B cell (primary cell): ENCODE measurements at regions not wholly inside any gene's neighbourhood (a gene's known extent, or its start where the extent isn't known, plus 50 kb on each side); places are given as distances from the start of the nearest gene placed in this dataset.

ENCODE experiments used
- ATAC-seq: fragments of 200-7000 bp; cut with Tn5 transposase; one replicate; pipeline ENCODE4 v1.10.0; 2021; ENCODE audit warnings: low read depth, mild to moderate bottlenecking, moderate number of reproducible peaks, moderate library complexity
- CTCF ChIA-PET: fragments of 350-600 bp; sonication (Branson Sonifier 250); formaldehyde crosslinking; loops from one replicate; lab custom pipeline; 2021; ENCODE audit warnings: antibody characterized with exemption, inconsistent platforms; lab: Charles Lee
- POLR2A ChIA-PET: fragments of 350-600 bp; sonication (Branson Sonifier 250); formaldehyde crosslinking; loops from one replicate; lab custom pipeline; 2021; ENCODE audit warnings: antibody characterized with exemption; lab: Charles Lee
- DNase-seq: peaks from one replicate; pipeline ENCODE4 v3.0.0; 2013
- H2AFZ ChIP-seq: 2 replicates; pipeline ENCODE4 v1.6.1; 2012; ENCODE audit warnings: mild to moderate bottlenecking, low read depth, low read length; ENCODE audit not compliant: insufficient read depth, poor library complexity, severe bottlenecking
- H3K27ac ChIP-seq, 2 donors: 1 replicate in 1 of 2; 2 replicates in 1 of 2; pipeline ENCODE4 v1.5.1; 2012 to 2013; ENCODE audit warnings: low read length in 2 of 2, mild to moderate bottlenecking in 2 of 2, moderate library complexity in 1 of 2
- H3K27me3 ChIP-seq, 4 experiments: fragments of 200-600 bp in 1 of 4; sonication (generic) in 1 of 4; replicated peaks in 1 of 4; 1 replicate in 2 of 4; 2 replicates in 2 of 4; pipeline versions ENCODE4 v1.6.1 to v1.7.0; 2013 to 2016; ENCODE audit warnings: low read length in 3 of 4, mild to moderate bottlenecking in 2 of 4, mixed read lengths in 1 of 4, moderate library complexity in 1 of 4; ENCODE audit not compliant: insufficient read depth in 4 of 4, control insufficient read depth in 3 of 4; ENCODE audit errors: control extremely low read depth in 1 of 4
- H3K36me3 ChIP-seq, 2 experiments: replicated peaks in 1 of 2; 1 replicate in 1 of 2; 2 replicates in 1 of 2; pipeline versions ENCODE4 v1.6.1 to v1.7.1; 2013; ENCODE audit warnings: low read length in 1 of 2; ENCODE audit not compliant: insufficient read depth in 2 of 2, control insufficient read depth in 1 of 2; ENCODE audit errors: control extremely low read depth in 1 of 2, extremely low read depth in 1 of 2
- H3K4me1 ChIP-seq, 2 donors: fragments of 200-600 bp in 1 of 2; sonication (generic) in 1 of 2; 1 replicate in 1 of 2; 2 replicates in 1 of 2; pipeline versions ENCODE4 v1.5.1 to v1.6.1; 2013 to 2017; ENCODE audit warnings: low read length in 2 of 2; ENCODE audit not compliant: control insufficient read depth in 2 of 2, insufficient read depth in 2 of 2
- H3K4me2 ChIP-seq: replicated peaks from 2 replicates; pipeline ENCODE3; 2012; ENCODE audit warnings: mild to moderate bottlenecking, low read depth, low read length; ENCODE audit not compliant: poor library complexity, severe bottlenecking
- H3K4me3 ChIP-seq, 5 experiments: fragments of 200-600 bp in 1 of 5; sonication (generic) in 1 of 5; 1 replicate in 3 of 5; 2 replicates in 2 of 5; pipeline versions ENCODE4 v1.5.1 to v1.7.0; 2011 to 2016; ENCODE audit warnings: low read length in 4 of 5, mild to moderate bottlenecking in 4 of 5, low read depth in 2 of 5, control low read depth in 1 of 5, moderate library complexity in 1 of 5; ENCODE audit not compliant: insufficient read depth in 1 of 5; ENCODE audit errors: control extremely low read depth in 1 of 5, extremely low read depth in 1 of 5
- H3K79me2 ChIP-seq: fragments of 200-600 bp; sonication (generic); one replicate; pipeline ENCODE4 v1.6.0; 2016; ENCODE audit warnings: low read length; ENCODE audit not compliant: control insufficient read depth, insufficient read depth
- H3K9ac ChIP-seq: fragments of 200-600 bp; sonication (generic); 2 replicates; pipeline ENCODE4 v1.6.1; 2017; ENCODE audit warnings: mild to moderate bottlenecking, low read length, moderate library complexity
- H3K9me3 ChIP-seq, 3 donors: one replicate each; pipeline versions ENCODE4 v1.6.1 to v1.7.1; 2013; ENCODE audit warnings: low read length in 2 of 3; ENCODE audit not compliant: control insufficient read depth in 2 of 3, insufficient read depth in 1 of 3; ENCODE audit errors: control extremely low read depth in 1 of 3
- H4K20me1 ChIP-seq: 2 replicates; pipeline ENCODE4 v1.6.0; 2012; ENCODE audit warnings: mild to moderate bottlenecking, low read length; ENCODE audit not compliant: insufficient read depth, control insufficient read depth, poor library complexity, severe bottlenecking
- H3K27ac Mint-ChIP-seq: one replicate; pipeline ENCODE4 v1.8.0; 2021; ENCODE audit warnings: mixed read lengths
- H3K27me3 Mint-ChIP-seq: one replicate; pipeline ENCODE4 v1.8.0; 2021; ENCODE audit warnings: mixed read lengths
- H3K4me1 Mint-ChIP-seq: one replicate; pipeline ENCODE4 v1.8.0; 2021; ENCODE audit warnings: mixed read lengths
- H3K4me3 Mint-ChIP-seq: one replicate; pipeline ENCODE4 v1.8.0; 2021; ENCODE audit warnings: mixed read lengths
- H3K9me3 Mint-ChIP-seq: one replicate; pipeline ENCODE4 v1.8.0; 2022; ENCODE audit warnings: mixed read lengths; ENCODE audit not compliant: insufficient read depth
- EZH2 ChIP-seq: IDR thresholded peaks from 2 replicates; pipeline ENCODE4 v1.6.1; 2012; ENCODE audit warnings: borderline replicate concordance, low read depth, mild to moderate bottlenecking, moderate library complexity, low read length; ENCODE audit not compliant: insufficient read depth, poor library complexity, severe bottlenecking
- WGBS: methylation state at CpG from one replicate; pipeline ENCODE4 v1.1.5; 2013; ENCODE audit warnings: missing lambda C conversion rate; ENCODE audit not compliant: insufficient coverage; 5-methylcytosine and 5-hydroxymethylcytosine counted together
- intact Hi-C: fragments of 100-400 bp; cut with micrococcal nuclease; formaldehyde crosslinking; loops from one replicate; pipeline ENCODE4 v1.10.0; 2022
- TF ChIP-seq, protein P1 (sequence below): fragments of 200-600 bp; IDR thresholded peaks from one replicate; pipeline ENCODE4 v1.8.0; 2022; ENCODE audit warnings: antibody characterized with exemption, mild to moderate bottlenecking

DNA sequence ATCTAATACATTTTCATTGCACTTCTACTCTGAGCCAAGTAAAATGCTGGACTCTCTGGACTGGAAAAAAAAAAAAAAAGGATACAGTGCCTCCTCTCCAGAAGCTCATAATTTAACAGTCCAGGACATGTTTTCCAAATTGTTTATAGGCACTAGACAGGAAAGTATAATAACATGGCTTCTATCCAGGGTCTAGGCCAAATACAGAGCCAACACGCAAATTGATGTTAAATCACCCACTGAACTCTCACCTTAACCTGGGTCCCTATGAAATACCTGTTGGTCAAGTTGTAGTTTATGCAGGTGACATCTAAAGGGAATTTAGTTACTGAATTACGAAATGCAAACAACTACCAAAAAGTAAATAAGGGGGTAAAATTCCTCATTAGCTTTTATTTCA, 428.7 kb upstream of the LUZP2 start:
- ChIA-PET POLR2A (no interaction called here), CTCF (no interaction called here)
- H3K4me1 ChIP-seq: no peaks in the 10 kb centered on the region
- H3K27me3 Mint-ChIP-seq: no peaks in the 10 kb centered on the region
- no peak overlapping the region for H3K9ac ChIP-seq
- H3K27me3 ChIP-seq: no peaks in the 10 kb centered on the region
- H3K9me3 Mint-ChIP-seq: no peaks in the 10 kb centered on the region
- no peaks in the 10 kb centered on the region for H4K20me1 ChIP-seq
- intact Hi-C loops: no loop called here
- H3K9me3 ChIP-seq: no peaks in the 10 kb centered on the region
- no peak for ATAC-seq
- no peaks in the 10 kb centered on the region for H3K79me2 ChIP-seq
- WGBS: no CpG with 5 or more reads among the region's 2 CpGs
- H3K4me1 Mint-ChIP-seq: no peaks in the 10 kb centered on the region
- no peak overlapping the region for H3K4me3 ChIP-seq
- no peak overlapping the region for H3K27ac ChIP-seq
- no peak overlapping the region for H3K4me3 Mint-ChIP-seq
- no peak overlapping the region for H3K4me2 ChIP-seq
- H3K27ac Mint-ChIP-seq: no peak overlapping the region
- TF ChIP-seq, protein P1, sequence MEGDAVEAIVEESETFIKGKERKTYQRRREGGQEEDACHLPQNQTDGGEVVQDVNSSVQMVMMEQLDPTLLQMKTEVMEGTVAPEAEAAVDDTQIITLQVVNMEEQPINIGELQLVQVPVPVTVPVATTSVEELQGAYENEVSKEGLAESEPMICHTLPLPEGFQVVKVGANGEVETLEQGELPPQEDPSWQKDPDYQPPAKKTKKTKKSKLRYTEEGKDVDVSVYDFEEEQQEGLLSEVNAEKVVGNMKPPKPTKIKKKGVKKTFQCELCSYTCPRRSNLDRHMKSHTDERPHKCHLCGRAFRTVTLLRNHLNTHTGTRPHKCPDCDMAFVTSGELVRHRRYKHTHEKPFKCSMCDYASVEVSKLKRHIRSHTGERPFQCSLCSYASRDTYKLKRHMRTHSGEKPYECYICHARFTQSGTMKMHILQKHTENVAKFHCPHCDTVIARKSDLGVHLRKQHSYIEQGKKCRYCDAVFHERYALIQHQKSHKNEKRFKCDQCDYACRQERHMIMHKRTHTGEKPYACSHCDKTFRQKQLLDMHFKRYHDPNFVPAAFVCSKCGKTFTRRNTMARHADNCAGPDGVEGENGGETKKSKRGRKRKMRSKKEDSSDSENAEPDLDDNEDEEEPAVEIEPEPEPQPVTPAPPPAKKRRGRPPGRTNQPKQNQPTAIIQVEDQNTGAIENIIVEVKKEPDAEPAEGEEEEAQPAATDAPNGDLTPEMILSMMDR: no peak
- DNase-seq: no peak
- H3K36me3 ChIP-seq: no peaks in the 10 kb centered on the region
- H2AFZ ChIP-seq: no peak overlapping the region

DNA sequence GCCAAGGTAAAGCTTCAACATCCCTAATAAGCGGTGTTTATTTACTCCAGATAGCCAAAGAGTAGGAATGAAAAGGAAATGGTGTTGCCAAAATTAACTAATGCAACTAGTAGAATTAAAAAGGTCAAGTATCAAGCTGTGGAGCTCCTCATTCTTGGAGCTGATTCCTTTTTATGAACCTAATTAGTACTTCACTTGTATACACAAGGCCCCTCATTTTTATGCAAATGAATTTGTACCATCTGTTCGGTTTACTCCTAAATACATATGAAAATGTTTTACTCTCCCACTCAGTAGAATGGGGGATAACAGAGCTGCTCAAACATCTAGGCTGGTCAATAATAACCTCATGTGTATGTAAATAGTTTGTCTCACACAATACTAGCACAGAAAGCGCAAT, 426.4 kb upstream of the LUZP2 start:
- no peak overlapping the region for H3K27ac Mint-ChIP-seq
- no peak for ATAC-seq
- intact Hi-C loops: no loop called here

More for the DNA sequence above, 426.4 kb upstream of the LUZP2 start:
- no peak overlapping the region for H3K4me2 ChIP-seq
- TF ChIP-seq, protein P1: no peak
- no peak for TF ChIP-seq EZH2
- Mint-ChIP-seq H3K9me3 (no peaks in the 10 kb centered on the region), H3K27me3 (no peaks in the 10 kb centered on the region), H3K4me3 (no peak overlapping the region), H3K4me1 (no peaks in the 10 kb centered on the region)
- ChIA-PET POLR2A (no interaction called here), CTCF (no interaction called here)
- no CpG with 5 or more reads among the region's 3 CpGs for WGBS
- no peak overlapping the region for H3K27ac ChIP-seq
- H4K20me1 ChIP-seq: no peaks in the 10 kb centered on the region
- no peak overlapping the region for H3K9ac ChIP-seq
- no peak overlapping the region for H2AFZ ChIP-seq
- DNase-seq: no peak
- H3K36me3 ChIP-seq: no peaks in the 10 kb centered on the region
- H3K4me3 ChIP-seq: no peak overlapping the region
- H3K9me3 ChIP-seq: no peaks in the 10 kb centered on the region
- H3K4me1 ChIP-seq: no peaks in the 10 kb centered on the region
- H3K27me3 ChIP-seq: no peaks in the 10 kb centered on the region
- no peaks in the 10 kb centered on the region for H3K79me2 ChIP-seq
